Brain microvascular endothelial cell (primary cell): ENCODE measurements at regions not wholly inside any gene's neighbourhood (a gene's known extent, or its start where the extent isn't known, plus 50 kb on each side); places are given as distances from the start of the nearest gene placed in this dataset.
A peak's percentile ranks its signal among the peaks of the same experiment; 100 is the strongest.

ENCODE experiments used
- DNase-seq: peaks from one replicate; pipeline ENCODE4 v3.0.0-alpha.2; 2020
- H3K27ac ChIP-seq: fragments of 250-450 bp; sonication (Bioruptor Pico); 2 replicates; pipeline ENCODE4 v1.5.1; 2020; ENCODE audit warnings: mild to moderate bottlenecking, moderate library complexity
- H3K27me3 ChIP-seq: fragments of 250-450 bp; sonication (Bioruptor Pico); replicated peaks from 2 replicates; pipeline ENCODE4 v1.5.1; 2020; ENCODE audit warnings: mild to moderate bottlenecking
- H3K36me3 ChIP-seq: fragments of 250-450 bp; sonication (Bioruptor Pico); replicated peaks from 2 replicates; pipeline ENCODE4 v1.5.1; 2020; ENCODE audit warnings: mild to moderate bottlenecking
- H3K4me3 ChIP-seq: 2 replicates; pipeline ENCODE4 v1.5.1; 2011; ENCODE audit warnings: low read depth, mild to moderate bottlenecking, control low read depth, low read length, moderate library complexity
- in situ Hi-C: cut with HindIII; loops from 2 replicates; pipeline ENCODE4 v1.10.0; 2017; ENCODE audit warnings: low sequenced_read_pairs, low pct_ligation_motif_present
- TF ChIP-seq, protein P1 (sequence below): IDR thresholded peaks from 2 replicates; pipeline ENCODE4 v1.5.1; 2011; ENCODE audit warnings: low read depth, mild to moderate bottlenecking, moderate library complexity, low read length, control low read depth, inconsistent platforms; ENCODE audit errors: missing control alignments

DNA sequence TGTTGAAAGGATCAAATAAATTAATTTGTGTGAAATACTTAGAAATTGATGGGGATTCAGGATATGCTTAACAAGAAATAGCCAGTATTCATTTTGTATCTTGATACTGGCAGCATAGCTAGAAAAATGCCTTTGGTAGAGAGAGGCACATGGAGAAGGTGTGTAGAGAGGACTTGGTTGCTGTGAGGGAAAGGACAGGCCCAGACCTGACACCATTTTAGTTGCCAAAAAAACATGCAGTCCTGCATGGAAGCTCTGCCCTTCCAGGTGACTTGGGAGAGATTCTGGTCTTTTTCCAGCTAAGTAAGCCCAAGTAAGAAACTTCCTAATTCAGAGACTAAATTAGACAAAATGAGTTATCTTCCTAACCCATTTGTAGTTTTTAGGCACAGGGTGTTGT, 335.0 kb downstream of the RFC3 start:
- Histone ChIP-seq H3K4me3 (no peak overlapping the region), H3K27ac (no peak overlapping the region), H3K36me3 (no peaks in the 10 kb centered on the region), H3K27me3 (no peaks in the 10 kb centered on the region)
- in situ Hi-C loops = no loop called here
- TF ChIP-seq, protein P1, sequence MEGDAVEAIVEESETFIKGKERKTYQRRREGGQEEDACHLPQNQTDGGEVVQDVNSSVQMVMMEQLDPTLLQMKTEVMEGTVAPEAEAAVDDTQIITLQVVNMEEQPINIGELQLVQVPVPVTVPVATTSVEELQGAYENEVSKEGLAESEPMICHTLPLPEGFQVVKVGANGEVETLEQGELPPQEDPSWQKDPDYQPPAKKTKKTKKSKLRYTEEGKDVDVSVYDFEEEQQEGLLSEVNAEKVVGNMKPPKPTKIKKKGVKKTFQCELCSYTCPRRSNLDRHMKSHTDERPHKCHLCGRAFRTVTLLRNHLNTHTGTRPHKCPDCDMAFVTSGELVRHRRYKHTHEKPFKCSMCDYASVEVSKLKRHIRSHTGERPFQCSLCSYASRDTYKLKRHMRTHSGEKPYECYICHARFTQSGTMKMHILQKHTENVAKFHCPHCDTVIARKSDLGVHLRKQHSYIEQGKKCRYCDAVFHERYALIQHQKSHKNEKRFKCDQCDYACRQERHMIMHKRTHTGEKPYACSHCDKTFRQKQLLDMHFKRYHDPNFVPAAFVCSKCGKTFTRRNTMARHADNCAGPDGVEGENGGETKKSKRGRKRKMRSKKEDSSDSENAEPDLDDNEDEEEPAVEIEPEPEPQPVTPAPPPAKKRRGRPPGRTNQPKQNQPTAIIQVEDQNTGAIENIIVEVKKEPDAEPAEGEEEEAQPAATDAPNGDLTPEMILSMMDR = no peak
- no peak for DNase-seq

GRCh38 chr13:34153428-34154180, 335.7 kb downstream of the RFC3 start:
- no peak overlapping the region for H3K4me3 ChIP-seq
- no peak overlapping the region for H3K27ac ChIP-seq
- in situ Hi-C loops = no loop called here
- H3K36me3 ChIP-seq = no peaks in the 10 kb centered on the region
- DNase-seq = no peak
- TF ChIP-seq, protein P1 = no peak
- H3K27me3 ChIP-seq = no peaks in the 10 kb centered on the region

DNA sequence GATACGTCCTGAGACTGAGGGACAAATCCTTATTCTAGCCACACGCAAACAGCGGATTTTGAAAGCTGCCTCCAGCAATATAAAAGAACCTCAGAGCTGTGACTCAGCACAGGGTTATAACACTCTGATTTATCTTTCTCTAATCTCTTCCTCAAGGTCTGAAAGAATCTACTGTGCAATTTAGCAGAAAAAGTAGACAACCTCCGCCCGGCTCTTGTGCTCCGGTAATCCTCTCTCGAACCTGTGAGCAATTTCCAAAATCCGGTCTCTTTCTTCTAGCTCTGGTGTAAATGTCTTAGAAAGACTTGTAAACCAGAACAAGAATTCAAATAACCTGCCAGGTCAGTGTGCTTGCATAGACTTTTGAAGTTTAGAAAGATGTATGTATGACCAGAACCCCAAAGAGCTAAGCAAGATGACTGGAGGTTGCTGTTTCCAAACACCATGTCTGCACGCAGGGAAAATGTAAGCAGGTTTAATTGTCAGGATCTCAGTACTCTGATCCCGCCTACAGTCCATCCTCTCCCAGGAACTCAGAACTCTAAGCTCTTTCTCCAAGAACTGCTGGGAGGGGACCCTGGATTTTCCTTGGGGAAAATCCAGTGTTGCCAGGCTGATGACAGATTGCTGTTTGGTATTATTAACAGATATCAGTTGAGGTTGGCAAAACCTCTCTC, 338.1 kb downstream of the RFC3 start:
- TF ChIP-seq, protein P1 = no peak
- Histone ChIP-seq H3K4me3 (no peak overlapping the region), H3K27me3 (no peaks in the 10 kb centered on the region), H3K36me3 (no peaks in the 10 kb centered on the region), H3K27ac (peak overlapping the region; percentile 77)
- DNase-seq = peak; percentile 56
- in situ Hi-C loops = no loop called here

GRCh38 chr13:34156841-34157365, 339.0 kb downstream of the RFC3 start:
- H3K36me3 ChIP-seq = no peaks in the 10 kb centered on the region
- H3K27me3 ChIP-seq = no peaks in the 10 kb centered on the region
- peak; percentile 94 for DNase-seq
- H3K27ac ChIP-seq = peak overlapping the region; percentile 77
- TF ChIP-seq, protein P1 = no peak
- H3K4me3 ChIP-seq = peak overlapping the region; percentile 26
- in situ Hi-C loops = no loop called here

DNA sequence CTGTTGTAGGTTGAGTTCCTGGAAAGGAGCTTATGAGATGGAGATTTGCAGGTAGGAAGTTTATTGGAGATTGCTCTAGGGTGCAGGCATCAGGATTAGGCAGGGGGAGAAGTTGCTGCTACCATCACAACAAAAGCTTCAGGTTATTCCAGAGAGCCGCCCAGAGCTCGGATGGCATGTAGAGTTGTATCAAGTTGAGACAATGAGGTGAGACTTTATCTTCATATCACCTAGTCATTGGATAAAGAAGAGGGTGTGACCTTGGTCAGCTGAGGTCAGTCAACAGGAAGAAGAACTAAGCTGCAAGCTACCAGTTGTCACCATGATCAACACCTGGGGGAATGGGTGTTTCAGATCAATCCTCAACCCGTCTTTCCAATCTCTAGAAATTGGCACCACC, 342.0 kb downstream of the RFC3 start:
- in situ Hi-C loops = no loop called here
- no peak overlapping the region for H3K4me3 ChIP-seq

More for the DNA sequence above, 342.0 kb downstream of the RFC3 start:
- Histone ChIP-seq H3K36me3 (no peaks in the 10 kb centered on the region), H3K27ac (no peak overlapping the region), H3K27me3 (no peaks in the 10 kb centered on the region)
- no peak for DNase-seq
- TF ChIP-seq, protein P1 = no peak
